NT2/D1 (cell line): ENCODE measurements at regions not wholly inside any gene's neighbourhood (a gene's known extent, or its start where the extent isn't known, plus 50 kb on each side); places are given as distances from the start of the nearest gene placed in this dataset.

Source experiments
- SUZ12 ChIP-seq: IDR thresholded peaks from 2 replicates; pipeline ENCODE4 v1.6.1; 2011; ENCODE audit not compliant: insufficient read length, insufficient read depth; ENCODE audit errors: extremely low read depth
- YY1 ChIP-seq: IDR thresholded peaks from 2 replicates; pipeline ENCODE4 v1.6.1; 2011; ENCODE audit not compliant: insufficient read length, insufficient read depth
- ZNF274 ChIP-seq: IDR thresholded peaks from 2 replicates; pipeline ENCODE4 v1.6.1; 2011; ENCODE audit warnings: mild to moderate bottlenecking, low read depth, low read length

GRCh38 chr16:88195911-88196465 is 186.8 kb upstream of the ZNF469 start:
- TF ChIP-seq ZNF274 (no peak), SUZ12 (no peak), YY1 (no peak)
